Astrocyte of the spinal cord (primary cell): ENCODE measurements at regions not wholly inside any gene's neighbourhood (a gene's known extent, or its start where the extent isn't known, plus 50 kb on each side); places are given as distances from the start of the nearest gene placed in this dataset.

Experiments
- DNase-seq: peaks from one replicate; pipeline ENCODE4 v3.0.0; 2011; ENCODE audit warnings: low read depth, low spot score
- H3K4me3 ChIP-seq: 2 replicates; pipeline ENCODE4 v1.5.1; 2011; ENCODE audit warnings: low read depth, mild to moderate bottlenecking, low read length, moderate library complexity
- CTCF ChIP-seq: IDR thresholded peaks from 2 replicates; pipeline ENCODE4 v1.5.1; 2012; ENCODE audit warnings: low read depth, mild to moderate bottlenecking, low read length, inconsistent platforms
- in situ Hi-C: cut with HindIII; loops from 2 replicates; pipeline ENCODE4 v1.10.0; 2017; ENCODE audit warnings: low sequenced_read_pairs

GRCh38 chr9:115261656-115262081 is 143.7 kb upstream of the TNC start:
- no peak overlapping the region for H3K4me3 ChIP-seq
- no peak for TF ChIP-seq CTCF
- in situ Hi-C loops: no loop called here
- peak; percentile 10 for DNase-seq

- DNase-seq: peak; percentile 90
- in situ Hi-C loops: no loop called here
- no peak for TF ChIP-seq CTCF
- H3K4me3 ChIP-seq: no peak overlapping the region
Observed at GRCh38 chr9:115262477-115262876, 144.5 kb upstream of the TNC start.

- H3K4me3 ChIP-seq: no peak overlapping the region
- no peak for TF ChIP-seq CTCF
- no peak for DNase-seq
- in situ Hi-C loops: no loop called here
Observed at GRCh38 chr9:115262952-115263351, 145.0 kb upstream of the TNC start.

GRCh38 chr9:115263371-115264075 is 145.6 kb upstream of the TNC start:
- TF ChIP-seq CTCF: no peak
- no peak overlapping the region for H3K4me3 ChIP-seq
- DNase-seq: no peak
- in situ Hi-C loops: no loop called here

GRCh38 chr9:115264313-115264712 is 146.4 kb upstream of the TNC start:
- H3K4me3 ChIP-seq: no peak overlapping the region
- in situ Hi-C loops: no loop called here
- no peak for TF ChIP-seq CTCF
- no peak for DNase-seq

GRCh38 chr9:115267790-115268189 is 149.8 kb upstream of the TNC start:
- TF ChIP-seq CTCF: no peak
- no peak overlapping the region for H3K4me3 ChIP-seq
- in situ Hi-C loops: no loop called here
- DNase-seq: peak; percentile 39

- in situ Hi-C loops: no loop called here
- DNase-seq: no peak
- no peak for TF ChIP-seq CTCF
- no peak overlapping the region for H3K4me3 ChIP-seq
Observed at GRCh38 chr9:115275753-115276152, 157.8 kb upstream of the TNC start.
